ENCODE measurements at regions not wholly inside any gene's neighbourhood (a gene's known extent, or its start where the extent isn't known, plus 50 kb on each side); places are given as distances from the start of the nearest gene placed in this dataset.

DNA sequence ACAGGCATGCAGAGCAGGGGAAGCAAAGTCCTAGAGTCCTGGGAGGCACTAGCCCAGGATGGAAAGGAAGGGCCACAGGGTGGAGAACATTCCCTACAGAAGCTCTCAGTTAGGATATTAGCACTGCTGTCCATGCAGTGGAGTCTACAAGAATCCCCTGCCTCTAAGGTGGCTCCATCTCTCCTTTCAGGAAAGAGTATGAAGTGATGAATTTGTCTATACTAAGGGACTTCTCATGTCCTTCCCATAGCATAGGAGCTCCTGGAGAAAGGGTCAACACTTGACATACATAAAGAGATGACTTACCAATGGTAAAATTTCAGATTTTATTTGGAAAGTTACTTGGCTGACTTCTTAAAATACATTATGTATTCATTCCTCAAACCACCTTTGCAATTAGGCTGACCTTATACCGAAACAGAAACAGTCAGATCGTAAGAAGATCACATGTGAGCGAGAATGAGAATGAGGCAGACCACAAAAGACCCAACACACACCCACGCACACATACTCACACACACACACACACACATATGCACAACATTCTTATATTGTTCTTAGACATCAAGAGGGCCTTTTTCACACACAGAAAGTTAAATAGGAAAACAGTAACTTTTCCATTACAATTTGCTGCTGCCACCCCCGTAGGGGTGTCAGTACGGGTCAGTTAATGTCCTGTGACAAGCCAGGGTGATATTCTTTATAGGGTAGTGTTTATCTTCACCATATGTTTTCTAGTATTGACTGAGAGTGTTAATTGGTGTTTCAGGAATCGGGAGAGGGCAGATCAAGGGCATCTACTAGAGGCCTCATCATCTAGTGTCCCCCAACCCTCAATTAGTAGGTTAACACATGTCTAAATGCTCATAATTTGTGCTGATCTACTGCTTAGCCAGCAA lies 159.4 kb downstream of the FAXC start:
- Histone ChIP-seq H2BK15ac (ENCODE audit: low read length) (no peak overlapping the region), H3K14ac (ENCODE audit: insufficient read length) (no peak overlapping the region), H3K79me1 (ENCODE audit: low read depth, low read length) (no peaks in the 10 kb centered on the region), H3K4me3 (ENCODE audit: extremely low read depth in 1 of 4, insufficient read depth in 2 of 4, low read depth in 3 of 4, low read length in 4 of 4) (no peak overlapping the region), H3K27ac (ENCODE audit: low read depth, low read length) (no peak overlapping the region), H2BK5ac (ENCODE audit: low read depth, low read length) (no peak overlapping the region), H3K4me2 (ENCODE audit: insufficient read depth in 1 of 2, low read depth in 2 of 2, low read length in 2 of 2) (no peak overlapping the region), H4K8ac (ENCODE audit: extremely low read depth, insufficient read depth, low read length) (no peak overlapping the region), H2BK20ac (ENCODE audit: low read length) (no peak overlapping the region), H3K36me3 (ENCODE audit: control insufficient read depth in 2 of 4, insufficient read depth in 4 of 4, low read length in 3 of 4) (no peaks in the 10 kb centered on the region), H4K5ac (ENCODE audit: insufficient read length, low read depth, low read length) (no peak overlapping the region), H4K91ac (replicated peaks; ENCODE audit: insufficient read length, low read length) (no peak overlapping the region), H2BK120ac (replicated peaks; ENCODE audit: low read depth, low read length) (no peak overlapping the region), H3K27me3 (replicated peaks in 1 of 4; ENCODE audit: control insufficient read depth in 3 of 4, extremely low read depth in 1 of 4, insufficient read depth in 3 of 4, low read length in 3 of 4) (no peaks in the 10 kb centered on the region), H2AFZ (ENCODE audit: low read length) (no peak overlapping the region), H3K79me2 (ENCODE audit: control insufficient read depth in 1 of 2, insufficient read depth in 2 of 2, low read length in 2 of 2) (no peaks in the 10 kb centered on the region), H3K9ac (replicated peaks in 1 of 4; ENCODE audit: extremely low read depth in 1 of 4, low read depth in 3 of 4, low read length in 3 of 4) (no peak overlapping the region), H3K4ac (replicated peaks; ENCODE audit: insufficient read length, low read depth, low read length) (no peak overlapping the region), H3K9me3 (ENCODE audit: insufficient read depth in 2 of 2, low read depth in 1 of 2, low read length in 1 of 2) (no peaks in the 10 kb centered on the region), H3K4me1 (replicated peaks in 1 of 4; ENCODE audit: control insufficient read depth in 3 of 4, insufficient read depth in 4 of 4, low read length in 3 of 4) (no peaks in the 10 kb centered on the region), H3K23ac (ENCODE audit: insufficient read length) (no peak overlapping the region), H3K23me2 (ENCODE audit: low read depth, low read length) (no peaks in the 10 kb centered on the region), H3K18ac (ENCODE audit: extremely low read depth, low read length) (no peak overlapping the region), H4K20me1 (replicated peaks in 1 of 2; ENCODE audit: control insufficient read depth in 1 of 2, insufficient read depth in 2 of 2, low read length in 2 of 2) (no peaks in the 10 kb centered on the region), H3K56ac (replicated peaks; ENCODE audit: insufficient read length, low read depth, low read length) (no peak overlapping the region), H2AK5ac (ENCODE audit: low read depth, low read length) (no peak overlapping the region), H2BK12ac (ENCODE audit: low read depth, low read length) (no peak overlapping the region)
- POLR2A ChIA-PET (ENCODE audit: partially characterized antibody), result no interaction called here
- TF ChIP-seq RNF2 (IDR thresholded peaks at IDR 0.05; ENCODE audit: borderline replicate concordance, low read depth, low read length, missing control alignments, poor library complexity, severe bottlenecking) (no peak), GABPA (IDR thresholded peaks at IDR 0.05; ENCODE audit: borderline replicate concordance, insufficient read depth, low read length) (no peak), EGR1 (IDR thresholded peaks at IDR 0.05; ENCODE audit: borderline replicate concordance, low read depth, low read length) (no peak), GTF2F1 (IDR thresholded peaks at IDR 0.05; ENCODE audit: borderline replicate concordance, low read depth, low read length) (no peak)
- TF ChIP-seq, protein P1, sequence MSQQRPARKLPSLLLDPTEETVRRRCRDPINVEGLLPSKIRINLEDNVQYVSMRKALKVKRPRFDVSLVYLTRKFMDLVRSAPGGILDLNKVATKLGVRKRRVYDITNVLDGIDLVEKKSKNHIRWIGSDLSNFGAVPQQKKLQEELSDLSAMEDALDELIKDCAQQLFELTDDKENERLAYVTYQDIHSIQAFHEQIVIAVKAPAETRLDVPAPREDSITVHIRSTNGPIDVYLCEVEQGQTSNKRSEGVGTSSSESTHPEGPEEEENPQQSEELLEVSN (IDR thresholded peaks at IDR 0.05), result no peak
- FAIRE-seq, result no peak
- WGBS, 2 experiments (ENCODE audit: extremely low coverage in 1 of 2, insufficient coverage in 1 of 2, insufficient read length in 1 of 2, insufficient replicate concordance in 2 of 2, low coverage in 1 of 2, low lambda C conversion rate in 2 of 2, missing lambda C conversion rate in 1 of 2), result 92% methylated on average over 7 of the region's 7 CpGs; no CpG with 5 or more reads in 1 of the 2 experiments
- CTCF ChIA-PET (ENCODE audit: partially characterized antibody), result interaction anchor here (1.2 kb wide), 1 partner anchor 39 kb away, joined by 3 read pairs; no protein-coding TSS in a partner anchor
- no peak for DNase-seq (ENCODE audit: low read depth in 1 of 2, low spot score in 2 of 2)
